DOHH2 (cell line): ENCODE measurements at regions not wholly inside any gene's neighbourhood (a gene's known extent, or its start where the extent isn't known, plus 50 kb on each side); places are given as distances from the start of the nearest gene placed in this dataset.

ENCODE experiments used
- H3F3A ChIP-seq: fragments of 200-600 bp; sonication (generic), shearing (Covaris generic); 2 replicates; pipeline ENCODE4 v1.6.0; 2016; ENCODE audit warnings: antibody characterized with exemption, mild to moderate bottlenecking; ENCODE audit not compliant: control insufficient read depth, insufficient read depth
- H3K27ac ChIP-seq: fragments of 200-600 bp; sonication (generic); 2 replicates; pipeline ENCODE4 v1.5.1; 2014; ENCODE audit warnings: low read depth, mild to moderate bottlenecking, low read length, moderate library complexity
- H3K27me3 ChIP-seq: fragments of 200-600 bp; sonication (generic); 2 replicates; pipeline ENCODE4 v1.6.1; 2014; ENCODE audit warnings: mild to moderate bottlenecking, low read length, mixed read lengths; ENCODE audit not compliant: control insufficient read depth
- H3K36me3 ChIP-seq: fragments of 200-600 bp; sonication (generic); 2 replicates; pipeline ENCODE4 v1.6.1; 2014; ENCODE audit warnings: mild to moderate bottlenecking, low read length, moderate library complexity, mixed read lengths; ENCODE audit not compliant: control insufficient read depth
- H3K4me1 ChIP-seq: fragments of 200-600 bp; sonication (generic); 2 replicates; pipeline ENCODE4 v1.6.1; 2014; ENCODE audit warnings: mild to moderate bottlenecking, low read length, mixed read lengths; ENCODE audit not compliant: control insufficient read depth
- H3K4me2 ChIP-seq: fragments of 200-600 bp; sonication (generic); 2 replicates; pipeline ENCODE4 v1.6.0; 2014; ENCODE audit warnings: mild to moderate bottlenecking, low read length, moderate library complexity
- H3K4me3 ChIP-seq: fragments of 200-600 bp; sonication (generic); 2 replicates; pipeline ENCODE4 v1.5.1; 2014; ENCODE audit warnings: mild to moderate bottlenecking, low read length, mixed read lengths
- H3K79me2 ChIP-seq: fragments of 200-600 bp; sonication (generic); 2 replicates; pipeline ENCODE4 v1.6.1; 2014; ENCODE audit warnings: mild to moderate bottlenecking, low read length, mixed read lengths; ENCODE audit not compliant: control insufficient read depth
- H3K9me2 ChIP-seq: fragments of 200-600 bp; sonication (generic); replicated peaks from 2 replicates; pipeline ENCODE4 v1.6.1; 2014; ENCODE audit warnings: mild to moderate bottlenecking, low read length, mixed read lengths; ENCODE audit not compliant: control insufficient read depth
- H3K9me3 ChIP-seq: fragments of 200-600 bp; sonication (generic); 2 replicates; pipeline ENCODE4 v1.6.1; 2014; ENCODE audit warnings: antibody characterized with exemption, low read length, mixed read lengths; ENCODE audit not compliant: control insufficient read depth, insufficient read depth
- H4K20me1 ChIP-seq: fragments of 200-600 bp; sonication (generic); 2 replicates; pipeline ENCODE4 v1.6.0; 2014; ENCODE audit warnings: low read depth, mild to moderate bottlenecking, antibody characterized with exemption, low read length, moderate library complexity; ENCODE audit not compliant: control insufficient read depth, insufficient read depth
- CTCF ChIP-seq: fragments of 200-600 bp; sonication (generic); IDR thresholded peaks from one replicate; pipeline ENCODE4 v1.5.1; 2014; ENCODE audit warnings: antibody characterized with exemption, mild to moderate bottlenecking, low read depth, low read length; ENCODE audit not compliant: poor library complexity, severe bottlenecking
- EZH2phosphoT487 ChIP-seq: fragments of 200-600 bp; sonication (generic); IDR thresholded peaks from 2 replicates; pipeline ENCODE4 v1.6.1; 2017; ENCODE audit warnings: borderline replicate concordance, mild to moderate bottlenecking, antibody characterized with exemption, low read length, moderate library complexity, mixed read lengths

GRCh38 chr21:20515446-20515845 is 482.8 kb upstream of the NCAM2 start:
- H3K4me1 ChIP-seq: no peaks in the 10 kb centered on the region
- no peaks in the 10 kb centered on the region for H3K36me3 ChIP-seq
- no peak overlapping the region for H3K27ac ChIP-seq
- TF ChIP-seq EZH2phosphoT487 (no peak), CTCF (no peak)
- H3K79me2 ChIP-seq: no peaks in the 10 kb centered on the region
- H3K9me2 ChIP-seq: no peaks in the 10 kb centered on the region
- no peak overlapping the region for H3K4me2 ChIP-seq
- H3F3A ChIP-seq: no peaks in the 10 kb centered on the region
- H4K20me1 ChIP-seq: no peaks in the 10 kb centered on the region
- H3K4me3 ChIP-seq: no peak overlapping the region
- peaks cover 2% of the 10 kb centered on the region; the same call in 1 of the 2 replicates for H3K9me3 ChIP-seq
- no peaks in the 10 kb centered on the region for H3K27me3 ChIP-seq

GRCh38 chr21:20519076-20519475 is 479.1 kb upstream of the NCAM2 start:
- no peak overlapping the region for H3K4me2 ChIP-seq
- H4K20me1 ChIP-seq: no peaks in the 10 kb centered on the region
- H3K4me1 ChIP-seq: no peaks in the 10 kb centered on the region
- H3K4me3 ChIP-seq: no peak overlapping the region
- TF ChIP-seq CTCF (no peak), EZH2phosphoT487 (no peak)
- no peak overlapping the region for H3K27ac ChIP-seq
- peaks cover 2% of the 10 kb centered on the region; the same call in 1 of the 2 replicates for H3K9me3 ChIP-seq
- no peaks in the 10 kb centered on the region for H3K27me3 ChIP-seq
- H3K36me3 ChIP-seq: no peaks in the 10 kb centered on the region
- H3K9me2 ChIP-seq: no peaks in the 10 kb centered on the region
- H3K79me2 ChIP-seq: no peaks in the 10 kb centered on the region
- H3F3A ChIP-seq: no peaks in the 10 kb centered on the region

GRCh38 chr21:20522611-20523010 is 475.6 kb upstream of the NCAM2 start:
- Histone ChIP-seq H3K27me3 (no peaks in the 10 kb centered on the region), H3K79me2 (no peaks in the 10 kb centered on the region), H3K36me3 (no peaks in the 10 kb centered on the region), H3K27ac (no peak overlapping the region), H3K4me1 (no peaks in the 10 kb centered on the region), H3K4me3 (no peak overlapping the region), H3K4me2 (no peak overlapping the region), H3F3A (no peaks in the 10 kb centered on the region), H3K9me2 (no peaks in the 10 kb centered on the region), H4K20me1 (no peaks in the 10 kb centered on the region), H3K9me3 (peaks cover 2% of the 10 kb centered on the region; the same call in 1 of the 2 replicates)
- no peak for TF ChIP-seq EZH2phosphoT487
- TF ChIP-seq CTCF: no peak
